ENCODE measurements at regions not wholly inside any gene's neighbourhood (a gene's known extent, or its start where the extent isn't known, plus 50 kb on each side); places are given as distances from the start of the nearest gene placed in this dataset.

DNA sequence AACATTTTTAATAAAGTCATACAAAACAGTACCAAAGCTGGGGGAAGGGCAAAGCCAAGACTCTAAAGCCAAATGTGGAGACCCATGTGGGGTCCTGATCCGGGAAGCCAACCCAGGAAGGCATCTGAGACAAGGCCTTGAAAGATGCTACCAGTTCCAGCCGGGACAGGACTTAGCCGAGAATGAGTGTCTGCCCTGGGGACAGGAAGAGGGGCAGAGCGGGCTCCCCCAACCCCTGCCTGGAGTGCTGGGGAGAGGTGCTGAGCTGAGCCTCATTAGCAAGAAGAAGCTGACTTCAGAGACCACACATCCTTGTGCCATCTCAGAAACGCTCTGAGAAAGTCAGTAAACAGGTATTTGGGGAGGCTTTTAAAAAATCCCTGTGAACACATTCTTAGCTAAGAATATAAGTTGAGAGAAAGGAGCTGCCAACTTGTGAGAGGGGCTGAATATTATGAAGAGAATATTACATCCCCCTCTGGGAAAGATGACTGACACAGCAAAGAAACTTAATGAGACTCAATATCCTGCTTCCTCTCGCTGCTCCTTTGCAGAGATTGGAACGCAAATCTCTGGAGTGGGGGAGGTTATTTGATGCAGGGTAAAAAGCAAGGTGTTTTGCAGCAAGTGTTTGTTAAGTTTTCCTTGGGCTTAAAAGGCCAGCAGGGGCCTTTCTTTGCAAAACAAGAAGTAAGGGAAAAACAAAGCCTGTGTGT is 103.3 kb upstream of the KCND3 start:
- TF ChIP-seq, protein P1, sequence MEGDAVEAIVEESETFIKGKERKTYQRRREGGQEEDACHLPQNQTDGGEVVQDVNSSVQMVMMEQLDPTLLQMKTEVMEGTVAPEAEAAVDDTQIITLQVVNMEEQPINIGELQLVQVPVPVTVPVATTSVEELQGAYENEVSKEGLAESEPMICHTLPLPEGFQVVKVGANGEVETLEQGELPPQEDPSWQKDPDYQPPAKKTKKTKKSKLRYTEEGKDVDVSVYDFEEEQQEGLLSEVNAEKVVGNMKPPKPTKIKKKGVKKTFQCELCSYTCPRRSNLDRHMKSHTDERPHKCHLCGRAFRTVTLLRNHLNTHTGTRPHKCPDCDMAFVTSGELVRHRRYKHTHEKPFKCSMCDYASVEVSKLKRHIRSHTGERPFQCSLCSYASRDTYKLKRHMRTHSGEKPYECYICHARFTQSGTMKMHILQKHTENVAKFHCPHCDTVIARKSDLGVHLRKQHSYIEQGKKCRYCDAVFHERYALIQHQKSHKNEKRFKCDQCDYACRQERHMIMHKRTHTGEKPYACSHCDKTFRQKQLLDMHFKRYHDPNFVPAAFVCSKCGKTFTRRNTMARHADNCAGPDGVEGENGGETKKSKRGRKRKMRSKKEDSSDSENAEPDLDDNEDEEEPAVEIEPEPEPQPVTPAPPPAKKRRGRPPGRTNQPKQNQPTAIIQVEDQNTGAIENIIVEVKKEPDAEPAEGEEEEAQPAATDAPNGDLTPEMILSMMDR (conservative IDR thresholded peaks at IDR 0.05), result no peak
- H3K9me3 Mint-ChIP-seq, result no peaks in the 10 kb centered on the region
- H3K4me3 Mint-ChIP-seq, result no peak overlapping the region
- H3K27ac Mint-ChIP-seq (ENCODE audit: unreplicated experiment), result no peak overlapping the region
- DNase-seq (ENCODE audit: low read depth, low spot score), result no peak
- peaks cover 75% of the 10 kb centered on the region for H3K27me3 Mint-ChIP-seq (ENCODE audit: low read depth)
- no peaks in the 10 kb centered on the region for H3K36me3 Mint-ChIP-seq (ENCODE audit: low read depth)
- H3K4me1 Mint-ChIP-seq, result no peaks in the 10 kb centered on the region

DNA sequence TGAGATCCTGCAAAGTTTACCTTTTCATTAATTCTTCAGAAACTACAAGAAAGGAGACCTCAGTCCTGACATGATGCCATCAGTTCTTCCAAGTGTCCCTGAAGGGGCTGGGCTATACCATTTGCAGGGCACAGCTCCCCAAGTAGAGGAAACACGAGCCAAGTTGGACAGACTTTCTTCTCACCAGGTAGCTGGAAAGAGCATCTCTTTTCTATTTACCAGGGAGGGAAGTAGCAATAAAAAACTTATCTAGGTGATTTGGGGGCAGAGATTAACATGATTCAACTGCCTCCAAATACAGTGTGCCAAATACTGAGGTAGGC is 103.9 kb upstream of the KCND3 start:
- H3K9me3 Mint-ChIP-seq, result no peaks in the 10 kb centered on the region
- TF ChIP-seq, protein P1 (conservative IDR thresholded peaks at IDR 0.05), result no peak
- no peaks in the 10 kb centered on the region for H3K36me3 Mint-ChIP-seq (ENCODE audit: low read depth)
- H3K27ac Mint-ChIP-seq (ENCODE audit: unreplicated experiment), result no peak overlapping the region
- DNase-seq (ENCODE audit: low read depth, low spot score), result no peak
- no peak overlapping the region for H3K4me3 Mint-ChIP-seq
- no peaks in the 10 kb centered on the region for H3K4me1 Mint-ChIP-seq
- peaks cover 70% of the 10 kb centered on the region for H3K27me3 Mint-ChIP-seq (ENCODE audit: low read depth)

DNA sequence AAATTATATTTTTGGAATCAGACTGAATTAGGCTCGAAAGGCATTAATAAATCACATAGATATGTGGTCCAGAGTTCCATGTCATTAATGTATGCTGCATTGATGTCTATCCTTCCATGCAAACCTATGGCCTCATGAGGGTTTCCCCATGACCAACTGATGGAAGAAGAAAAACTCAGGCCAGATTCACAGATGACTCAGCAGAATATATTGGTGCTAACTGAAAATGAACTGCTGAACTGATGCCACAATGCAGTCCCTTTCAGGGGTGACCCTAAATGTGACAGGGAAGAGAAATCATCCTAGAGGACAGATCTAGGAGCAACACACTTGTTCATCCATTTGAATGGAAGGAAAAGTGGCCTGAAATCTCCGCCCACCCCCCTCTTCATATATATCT is 110.5 kb upstream of the KCND3 start:
- TF ChIP-seq, protein P1 (conservative IDR thresholded peaks at IDR 0.05), result no peak
- no peak for DNase-seq (ENCODE audit: low read depth, low spot score)
- Mint-ChIP-seq H3K4me1 (no peaks in the 10 kb centered on the region), H3K27ac (ENCODE audit: unreplicated experiment) (no peak overlapping the region), H3K9me3 (peaks cover 4% of the 10 kb centered on the region), H3K36me3 (ENCODE audit: low read depth) (no peaks in the 10 kb centered on the region), H3K27me3 (ENCODE audit: low read depth) (peaks cover 30% of the 10 kb centered on the region), H3K4me3 (no peak overlapping the region)

DNA sequence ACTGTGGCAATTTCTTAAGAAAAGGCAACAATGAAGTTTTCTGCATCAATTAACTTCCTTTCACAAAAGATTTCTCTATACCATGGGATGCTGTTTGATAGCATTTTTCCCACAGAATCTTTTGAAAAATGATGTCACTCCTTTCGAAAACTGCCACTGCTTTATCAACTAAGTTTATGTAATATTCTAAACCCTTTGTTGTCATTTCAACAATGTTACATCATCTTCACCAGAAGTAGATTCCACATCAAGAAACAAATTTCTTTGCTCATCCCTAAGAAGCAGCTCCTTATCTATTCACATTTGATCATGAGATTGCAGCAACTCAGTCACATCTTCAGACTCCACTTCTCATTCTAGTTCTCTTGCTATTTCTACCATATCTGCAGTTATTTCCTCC is 116.1 kb upstream of the KCND3 start:
- Mint-ChIP-seq H3K9me3 (peaks cover 15% of the 10 kb centered on the region), H3K4me1 (no peaks in the 10 kb centered on the region), H3K36me3 (ENCODE audit: low read depth) (no peaks in the 10 kb centered on the region)

DNA sequence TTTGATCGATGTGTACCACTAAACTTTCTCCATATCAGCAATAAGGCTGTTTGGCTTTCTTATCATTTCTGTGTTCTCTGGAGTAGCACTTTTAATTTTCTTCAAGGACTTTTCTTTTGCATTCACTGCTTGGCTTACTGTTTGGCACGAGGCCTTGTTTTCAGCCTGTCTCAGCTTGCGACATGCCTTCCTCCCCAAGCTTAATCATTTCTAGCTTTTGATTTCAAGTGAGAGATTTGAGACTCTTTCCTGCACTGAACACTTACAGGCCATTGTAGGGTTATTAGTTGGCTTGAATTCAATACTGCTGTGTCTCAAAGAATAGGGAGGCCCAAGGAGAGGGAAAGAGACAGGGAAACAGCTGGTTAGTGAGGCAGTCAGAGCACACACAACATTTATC is 120.6 kb upstream of the KCND3 start:
- Mint-ChIP-seq H3K4me3 (no peak overlapping the region), H3K9me3 (peaks cover 11% of the 10 kb centered on the region), H3K36me3 (ENCODE audit: low read depth) (no peaks in the 10 kb centered on the region), H3K4me1 (no peaks in the 10 kb centered on the region), H3K27ac (ENCODE audit: unreplicated experiment) (no peak overlapping the region), H3K27me3 (ENCODE audit: low read depth) (peaks cover 23% of the 10 kb centered on the region)
- no peak for DNase-seq (ENCODE audit: low read depth, low spot score)
- TF ChIP-seq, protein P1 (conservative IDR thresholded peaks at IDR 0.05), result no peak

More for the DNA sequence above, 116.1 kb upstream of the KCND3 start:
- no peak overlapping the region for H3K27ac Mint-ChIP-seq (ENCODE audit: unreplicated experiment)
- TF ChIP-seq, protein P1 (conservative IDR thresholded peaks at IDR 0.05), result no peak
- H3K27me3 Mint-ChIP-seq (ENCODE audit: low read depth), result peaks cover 25% of the 10 kb centered on the region
- H3K4me3 Mint-ChIP-seq, result no peak overlapping the region
- no peak for DNase-seq (ENCODE audit: low read depth, low spot score)

Measured in neural crest cell (in vitro differentiated cells).